CD4-positive, alpha-beta T cell treated with Interleukin-10 for 1 hour (primary cell): ENCODE measurements at regions not wholly inside any gene's neighbourhood (a gene's known extent, or its start where the extent isn't known, plus 50 kb on each side); places are given as distances from the start of the nearest gene placed in this dataset.
"Not testable (repeated sequence)": the region's sequence is repeated elsewhere in the genome, so short reads cannot be mapped to it uniquely, and the experiment has no call there.

Source experiments
- DNase-seq: peaks from one replicate; pipeline ENCODE4 v3.0.0-alpha.2; 2020

DNA sequence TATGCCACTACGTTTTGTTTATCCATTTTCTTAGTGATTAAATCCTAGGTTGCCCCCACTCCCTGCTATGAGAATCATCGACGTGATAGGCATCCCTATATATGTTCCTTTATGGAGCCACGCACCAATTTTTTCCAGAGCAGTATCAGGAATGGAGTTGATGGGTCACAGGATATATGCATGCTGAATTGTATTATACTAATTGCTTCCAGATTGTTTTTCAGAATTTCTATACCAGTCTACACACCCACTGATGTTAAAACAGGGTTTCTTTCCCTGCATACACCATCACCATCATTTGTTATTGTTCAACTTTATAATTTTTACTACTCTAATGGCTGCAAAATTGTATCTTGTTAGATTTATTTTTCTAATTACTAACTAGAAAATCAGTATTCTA is 100.1 kb upstream of the MRPS22 start:
- no peak for DNase-seq

DNA sequence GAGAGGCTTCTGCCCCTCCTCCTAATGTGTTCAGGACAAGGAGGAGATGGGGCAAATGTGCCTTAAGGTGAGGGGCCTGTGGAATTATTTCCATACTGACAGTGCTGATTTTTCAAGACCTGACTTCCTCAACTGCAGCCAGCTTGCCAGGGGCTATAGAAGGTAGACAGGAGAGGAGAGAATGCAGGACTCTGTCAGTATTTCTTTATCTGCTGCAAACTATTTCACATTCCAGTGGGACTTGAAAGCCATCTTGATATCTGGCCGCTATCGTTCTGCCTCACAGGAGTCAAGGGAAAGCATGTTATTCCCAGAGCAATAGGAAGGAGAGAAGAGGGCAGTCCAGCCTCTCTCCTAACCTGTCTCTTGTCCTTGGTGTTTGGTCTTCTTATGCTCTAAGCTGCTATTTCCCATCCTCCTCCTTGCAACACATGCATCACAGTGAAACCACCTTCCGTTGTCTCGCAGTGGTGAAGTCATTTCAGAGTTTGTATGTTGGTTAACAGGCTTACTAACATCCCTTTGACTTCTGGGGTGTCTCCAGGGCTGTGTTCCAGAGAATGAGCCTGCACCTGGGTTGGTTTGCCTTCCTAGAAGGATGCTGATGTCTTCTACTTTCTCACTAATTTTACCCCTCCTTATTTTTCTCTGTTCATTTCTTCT is 95.1 kb upstream of the MRPS22 start:
- no peak for DNase-seq

DNA sequence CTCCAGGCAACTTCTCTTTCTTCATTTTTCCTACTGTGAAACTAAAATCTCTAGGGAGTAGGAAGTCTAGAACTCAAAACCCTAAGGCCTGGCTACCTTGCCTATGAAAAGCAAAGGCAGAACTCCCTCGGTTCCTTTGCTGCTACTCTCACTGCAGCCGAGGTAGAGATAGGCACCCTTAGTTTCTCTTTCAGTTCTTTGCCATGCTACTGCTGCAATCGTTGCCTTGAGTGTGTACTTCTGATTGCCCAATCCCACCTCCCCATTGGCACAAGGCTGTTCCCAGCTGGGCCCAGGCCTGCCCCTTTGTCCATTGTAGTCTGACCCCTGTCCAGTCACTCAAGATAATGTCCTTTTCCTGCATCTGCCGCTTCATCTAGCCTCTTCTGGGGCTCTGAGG is 92.3 kb upstream of the MRPS22 start:
- no peak for DNase-seq

DNA sequence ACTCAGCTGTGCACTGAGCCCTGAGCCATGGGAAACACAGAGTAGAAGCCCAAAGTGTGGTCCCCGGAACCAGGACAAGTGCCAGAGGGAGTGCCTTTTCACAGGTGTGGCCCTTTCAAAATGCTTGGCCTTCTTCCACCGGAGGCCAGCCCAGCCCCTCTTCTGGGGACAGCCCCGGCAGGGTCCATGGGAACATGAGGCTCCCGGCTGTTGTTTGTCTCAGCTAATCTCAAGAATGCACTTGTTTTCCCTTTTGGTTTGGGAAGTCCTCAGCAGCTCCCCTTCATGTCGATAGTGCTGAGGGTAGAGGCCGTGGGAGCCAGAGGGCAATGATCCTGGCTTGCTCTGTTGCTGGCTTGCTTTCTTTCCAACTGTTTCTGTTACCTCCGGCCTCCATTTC is 91.1 kb upstream of the MRPS22 start:
- DNase-seq: no peak

DNA sequence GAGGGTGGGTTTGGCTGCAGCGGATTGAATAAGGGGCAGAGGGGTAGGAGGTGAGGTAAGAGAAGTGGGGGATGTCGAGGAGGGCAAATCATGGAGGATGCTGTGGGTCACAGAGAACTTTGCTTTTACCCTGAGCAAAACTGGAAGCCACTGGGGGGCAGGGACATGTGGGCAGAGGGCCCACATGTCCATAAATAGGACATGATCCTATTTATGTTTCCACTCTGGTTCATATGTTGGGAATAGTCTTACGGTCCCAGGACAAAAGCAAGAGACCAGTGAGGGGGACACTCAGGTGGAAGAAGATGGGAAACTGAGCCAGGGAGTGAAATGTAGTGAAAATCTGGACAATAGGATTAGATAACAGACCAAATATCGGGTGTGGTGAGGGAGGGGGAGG is 85.5 kb upstream of the MRPS22 start:
- no peak for DNase-seq

DNA sequence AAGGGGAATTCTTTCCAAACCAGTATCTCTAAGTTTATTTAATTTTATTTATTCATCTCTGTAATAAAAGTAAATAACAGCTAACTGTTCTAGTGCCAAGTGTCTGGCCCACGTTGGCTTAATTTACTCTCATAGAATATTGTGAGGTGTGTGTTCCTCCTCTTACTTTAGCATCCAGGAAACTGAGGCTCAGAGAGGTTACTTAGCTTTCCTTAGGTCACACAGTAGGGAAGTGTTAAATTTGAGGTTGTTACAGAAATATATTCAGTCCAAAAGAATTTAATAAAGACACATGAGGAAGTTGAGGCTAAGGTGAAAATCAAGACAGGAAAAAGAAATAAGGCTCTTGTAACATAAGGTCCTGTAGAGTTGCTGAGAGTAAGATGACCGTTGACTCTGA is 84.4 kb upstream of the MRPS22 start:
- no peak for DNase-seq

DNA sequence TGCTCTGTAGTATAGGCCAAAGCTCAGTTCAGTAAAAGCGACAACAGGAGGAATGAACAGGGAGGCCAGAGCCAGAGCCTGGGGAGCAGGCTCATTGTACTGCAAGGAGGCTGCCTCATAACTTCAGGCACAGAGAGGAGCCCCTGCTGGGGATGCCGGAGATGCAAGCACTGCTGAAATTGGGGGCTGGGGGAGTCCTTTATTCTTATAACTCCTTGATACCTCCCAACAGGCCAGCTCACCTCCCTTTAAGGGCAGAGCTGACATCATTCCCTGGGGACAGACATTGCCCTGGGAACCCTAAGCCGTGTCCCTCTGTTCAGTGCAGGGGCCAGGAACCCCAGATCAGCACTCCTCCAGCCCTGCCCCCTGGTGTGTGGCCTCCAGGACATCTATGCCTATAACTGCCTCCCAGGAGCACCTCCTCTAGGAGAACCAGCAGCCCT is 83.8 kb upstream of the MRPS22 start:
- DNase-seq: no peak

DNA sequence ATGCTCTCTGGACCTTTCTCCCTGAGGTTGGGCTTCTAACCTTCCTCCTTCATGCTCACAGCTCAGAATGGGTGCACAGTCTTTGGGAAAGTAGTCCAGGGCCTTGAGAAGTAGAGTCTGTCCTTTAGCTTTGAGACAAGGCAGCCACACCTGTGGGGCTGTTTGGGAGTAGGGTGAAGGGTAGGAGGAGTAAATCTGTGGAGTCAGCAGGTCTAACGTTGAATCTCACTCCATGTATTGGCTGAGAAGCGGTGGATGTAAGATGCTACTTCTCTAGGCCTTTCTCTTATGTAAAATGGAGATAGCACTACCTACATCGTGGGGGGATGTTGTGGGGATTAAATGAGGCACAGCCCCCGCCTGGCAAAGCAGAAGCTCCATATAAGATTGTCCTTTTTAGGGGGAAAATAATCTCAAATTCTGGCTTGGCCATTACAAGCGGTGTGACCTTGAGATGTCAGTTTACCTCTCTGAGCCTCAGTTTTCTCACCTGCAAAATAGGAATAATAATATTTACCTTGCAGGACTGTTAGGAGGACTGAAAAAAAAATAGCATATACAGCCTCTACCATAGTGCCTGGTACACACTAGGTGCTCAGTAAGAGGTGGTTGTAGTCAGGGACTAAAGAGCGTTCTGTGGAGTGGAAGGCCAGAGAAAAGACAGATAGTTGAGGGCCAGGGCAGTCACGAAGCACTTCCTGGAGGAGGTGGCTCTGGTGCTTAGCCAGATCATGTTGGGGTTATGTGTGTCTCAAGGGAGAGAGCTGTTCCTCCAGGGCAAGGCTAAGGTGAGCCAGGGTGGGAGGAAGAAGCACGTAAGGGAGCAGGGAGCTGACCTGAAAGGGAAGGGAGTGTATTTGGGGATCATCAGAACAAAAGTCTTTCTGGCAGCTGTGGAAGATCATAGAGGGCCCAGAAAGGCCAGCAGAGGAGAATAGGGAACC is 82.8 kb upstream of the MRPS22 start:
- no peak for DNase-seq

DNA sequence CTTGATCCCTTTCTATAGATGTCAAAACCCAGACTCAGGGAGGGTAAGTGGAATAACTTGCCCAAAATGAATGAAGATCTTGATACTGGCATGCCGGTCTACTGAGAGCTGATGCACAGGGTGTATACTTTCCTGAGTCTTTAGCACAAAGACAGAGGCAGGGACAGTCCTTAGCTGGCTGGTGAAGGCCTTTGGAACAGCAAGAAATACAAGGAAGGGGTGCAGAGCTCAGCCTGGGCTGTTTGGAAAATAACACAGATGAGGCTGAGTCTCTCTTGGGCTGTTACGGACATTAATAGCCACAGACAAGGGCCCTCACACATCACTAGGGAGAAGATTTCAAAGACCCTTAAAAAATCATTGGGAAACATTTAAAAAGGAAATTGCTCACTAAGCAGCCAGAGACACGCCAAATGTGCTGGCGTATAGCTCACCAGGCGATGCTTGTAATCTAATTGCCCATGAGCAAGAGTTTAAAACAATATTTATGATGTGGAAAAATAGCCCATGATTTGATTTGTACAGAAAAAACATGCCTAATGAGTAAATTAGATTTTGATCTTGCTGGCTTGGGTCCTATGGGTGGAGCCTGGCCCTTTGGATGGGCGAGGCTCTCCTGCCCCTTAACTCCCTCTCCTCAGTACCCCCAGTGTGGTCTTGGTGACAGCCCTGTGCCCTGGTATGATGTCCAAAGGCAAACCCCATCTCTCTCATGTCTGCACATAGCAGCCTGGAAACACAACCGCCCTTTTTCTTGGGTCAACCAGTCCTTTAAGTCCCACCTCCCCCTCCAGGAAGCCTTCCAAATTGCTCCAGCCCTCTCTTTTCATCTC is 81.8 kb upstream of the MRPS22 start:
- no peak for DNase-seq

DNA sequence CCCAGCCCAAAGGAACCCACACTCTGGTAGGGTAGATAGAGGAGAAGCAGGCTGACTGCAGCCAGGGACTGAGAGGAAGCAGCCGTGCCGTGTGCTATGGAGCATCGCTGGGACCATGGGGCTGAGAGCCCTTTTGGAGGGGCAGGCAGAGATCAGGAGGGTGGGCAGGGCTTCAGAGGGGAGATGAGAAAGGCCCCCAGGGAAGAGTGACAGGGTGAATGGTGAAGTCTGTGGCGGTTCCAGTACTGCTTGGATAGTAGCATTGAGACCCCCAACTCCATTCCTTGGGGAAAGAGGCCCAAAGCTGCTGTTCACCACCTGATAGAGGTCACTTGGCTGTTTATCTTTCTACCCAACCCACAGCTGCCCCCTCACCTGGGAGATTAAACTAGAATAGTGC is 80.0 kb upstream of the MRPS22 start:
- DNase-seq: no peak

DNA sequence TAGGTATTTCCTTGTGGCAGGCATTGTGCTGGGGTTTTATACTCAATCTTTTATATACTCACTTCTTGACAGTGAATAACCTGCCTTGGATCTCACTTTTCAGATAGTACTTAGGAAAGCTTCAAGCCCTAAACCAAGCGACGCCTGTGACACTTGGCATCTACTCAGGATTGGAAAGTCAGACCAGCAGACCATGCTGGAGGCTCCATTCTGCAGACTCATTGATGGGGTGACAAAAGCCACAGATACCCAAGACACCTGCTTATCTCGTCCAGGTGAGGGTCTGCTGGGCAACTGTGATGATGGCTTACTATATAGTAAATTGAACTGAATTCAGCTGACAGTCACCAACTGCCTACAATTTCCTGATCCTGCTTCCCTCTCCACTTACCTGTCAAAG is 79.4 kb upstream of the MRPS22 start:
- DNase-seq: no peak

DNA sequence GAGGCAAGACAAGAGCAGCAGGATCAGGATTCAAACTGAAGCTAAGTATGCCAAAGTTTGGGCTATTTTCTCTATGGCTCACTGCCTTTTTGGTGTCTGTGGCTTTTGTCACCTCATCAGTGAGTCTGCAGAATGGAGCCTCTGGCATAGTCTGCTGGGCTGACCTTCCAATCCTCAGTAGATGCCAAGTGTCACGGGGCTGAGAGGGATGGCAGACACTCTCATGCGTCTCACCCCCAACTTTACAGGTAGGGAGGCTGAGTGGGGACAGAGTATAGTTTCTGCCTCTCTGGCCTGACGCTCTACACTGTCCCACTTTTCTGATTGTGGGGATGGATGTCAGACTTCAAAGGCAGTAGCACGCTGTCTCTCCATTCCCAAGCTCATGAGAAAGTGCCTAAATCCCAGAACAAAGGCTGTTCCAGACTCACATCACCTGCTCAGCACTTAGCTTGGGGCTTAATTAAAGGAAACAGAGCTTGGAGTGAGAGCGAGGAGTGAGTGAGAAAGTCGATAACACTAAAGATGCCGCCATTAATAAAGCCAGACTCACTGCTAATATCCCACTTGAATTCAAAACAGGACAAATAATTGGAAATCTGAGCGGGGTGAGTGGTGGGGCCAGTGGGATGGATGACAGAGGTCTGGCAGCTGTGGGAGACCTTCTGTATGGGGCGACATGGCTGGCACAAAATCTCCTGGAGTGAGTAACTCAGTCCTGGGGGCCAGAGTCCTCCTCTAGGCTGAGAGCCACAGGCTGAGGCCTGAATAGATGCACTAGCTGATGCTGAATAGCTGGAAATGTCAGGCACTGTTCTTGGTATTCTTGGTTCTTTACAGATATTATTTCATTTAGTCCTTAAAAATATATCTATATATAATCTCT is 78.4 kb upstream of the MRPS22 start:
- no peak for DNase-seq

DNA sequence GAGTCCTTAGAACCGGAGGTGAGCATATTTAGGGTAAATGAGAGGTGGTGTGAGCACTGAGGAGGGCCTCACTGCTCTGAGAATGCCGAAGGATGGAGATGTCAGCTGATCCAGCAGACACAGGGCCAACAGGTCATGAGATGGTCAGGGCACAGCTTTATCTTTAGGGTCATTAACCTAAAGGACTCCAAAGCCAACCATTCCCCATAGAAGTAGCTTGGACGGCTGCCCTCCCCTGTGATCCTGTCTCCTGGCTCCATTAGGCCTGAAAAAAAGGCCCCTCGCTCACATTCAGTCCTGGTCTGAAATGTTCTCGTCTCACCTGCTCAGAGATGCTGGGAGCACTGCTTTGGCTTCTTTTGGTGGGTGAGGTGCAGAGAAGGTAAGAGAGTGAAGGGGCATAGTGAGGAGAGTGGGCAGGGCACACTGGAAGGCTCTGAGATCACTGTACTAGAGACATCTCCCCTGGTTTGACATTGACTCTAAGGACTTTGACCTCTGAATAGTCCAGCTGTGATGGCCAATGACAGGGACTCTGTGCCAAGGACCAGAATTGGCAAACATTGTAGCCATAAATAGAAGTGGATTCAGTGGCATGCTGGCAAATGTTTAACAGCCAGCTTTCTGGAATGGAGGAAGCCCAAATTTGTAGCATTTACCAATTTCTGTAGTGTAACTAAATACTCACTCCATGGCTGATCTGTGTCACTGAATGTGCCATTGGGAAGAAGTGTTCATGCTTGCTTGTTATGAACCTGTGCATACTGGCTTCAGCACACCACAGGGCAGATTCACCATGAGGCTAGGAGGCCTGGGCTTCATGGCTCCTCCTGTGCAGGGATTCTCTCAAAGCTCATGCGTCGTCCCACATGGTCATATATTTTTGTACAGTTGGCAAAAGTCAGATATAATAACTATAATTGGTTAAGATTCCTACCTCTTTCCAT is 76.2 kb upstream of the MRPS22 start:
- DNase-seq: no peak

DNA sequence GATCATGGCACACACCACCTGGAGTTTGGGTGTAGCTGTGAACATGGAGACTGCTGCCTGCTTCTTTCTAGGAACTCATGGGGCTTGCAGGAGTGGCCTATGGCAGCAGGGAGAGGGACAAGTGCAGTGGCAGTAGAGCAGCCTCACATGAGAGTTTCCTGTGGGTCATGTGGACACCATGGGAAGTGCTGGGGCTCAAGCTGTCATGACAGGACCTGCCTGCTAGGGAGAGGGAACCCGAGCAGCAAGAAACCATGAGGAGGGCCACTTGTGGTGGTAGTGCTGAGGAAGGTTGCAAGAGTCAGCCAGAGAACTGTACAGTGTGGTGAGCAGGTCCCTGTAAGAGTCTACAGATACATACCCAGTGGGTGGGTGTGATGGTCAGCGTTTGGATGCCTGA is 73.8 kb upstream of the MRPS22 start:
- no peak for DNase-seq

DNA sequence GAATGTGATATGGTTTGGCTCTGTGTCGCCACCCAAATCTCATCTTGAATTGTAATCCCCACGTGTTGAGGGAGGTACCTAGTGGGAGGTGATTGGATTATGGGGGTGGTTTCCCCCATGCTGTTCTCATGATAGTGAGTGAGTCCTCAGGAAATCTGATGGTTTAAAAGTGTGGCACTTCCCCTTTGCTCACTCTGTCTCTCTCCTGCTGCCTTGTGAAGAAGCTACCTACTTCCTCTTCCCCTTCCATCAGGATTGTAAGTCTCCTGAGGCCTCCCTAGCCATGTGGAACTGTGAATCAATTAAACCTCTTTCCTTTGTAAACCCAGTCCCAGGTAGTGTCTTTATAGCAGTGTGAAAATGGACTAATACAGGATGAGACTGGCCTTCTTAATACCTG is 73.2 kb upstream of the MRPS22 start:
- not testable (repeated sequence) for DNase-seq

DNA sequence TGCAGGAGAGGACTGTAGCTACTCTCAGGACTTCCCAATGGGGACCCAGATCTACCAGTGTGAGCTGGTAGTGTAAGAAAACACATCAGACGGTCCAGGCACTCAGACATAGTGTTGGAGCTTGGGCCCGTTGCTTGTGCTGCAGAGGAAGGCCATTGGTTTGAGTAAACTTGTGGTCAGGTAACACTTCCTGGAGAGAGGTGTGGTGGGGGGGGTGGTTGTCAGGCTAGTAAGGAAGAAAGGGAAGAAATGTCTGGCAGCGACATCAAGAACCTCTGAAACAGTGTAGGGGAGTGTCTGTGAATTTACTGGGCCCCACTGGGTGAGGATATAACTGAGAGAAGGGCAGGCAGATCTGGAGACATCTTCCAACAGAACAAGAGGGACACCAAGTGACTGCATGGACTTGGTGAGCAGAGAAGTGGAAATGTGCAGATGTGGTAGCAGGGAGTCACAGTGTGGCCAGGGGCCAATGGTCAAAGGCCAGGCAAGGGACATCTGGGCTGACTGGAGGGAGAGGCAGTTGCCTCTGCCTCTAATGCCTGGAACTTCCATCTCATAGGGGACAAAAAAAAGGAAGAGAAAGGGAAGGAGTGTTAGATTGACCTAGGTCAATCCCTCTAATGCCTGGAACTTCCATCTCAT is 63.7 kb upstream of the MRPS22 start:
- DNase-seq: no peak

DNA sequence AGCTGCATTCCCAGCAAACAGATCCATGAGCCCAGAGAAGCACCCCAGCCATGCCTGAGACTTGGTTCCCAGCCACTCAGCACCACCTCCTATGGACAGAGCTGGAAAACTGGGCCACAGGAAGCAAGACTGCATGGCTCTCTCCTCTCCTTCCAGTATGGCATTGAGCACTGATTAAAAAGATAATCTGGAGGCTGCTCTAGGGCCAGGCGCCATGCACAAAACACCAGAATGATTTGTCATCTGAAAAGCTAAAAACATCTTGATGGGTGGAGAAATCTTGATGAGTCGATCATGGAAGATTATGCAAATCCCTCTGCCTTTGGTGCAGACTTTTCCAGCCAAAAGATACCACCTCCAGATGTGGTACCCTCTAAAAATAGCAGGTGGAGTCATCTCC is 62.7 kb upstream of the MRPS22 start:
- DNase-seq: no peak

DNA sequence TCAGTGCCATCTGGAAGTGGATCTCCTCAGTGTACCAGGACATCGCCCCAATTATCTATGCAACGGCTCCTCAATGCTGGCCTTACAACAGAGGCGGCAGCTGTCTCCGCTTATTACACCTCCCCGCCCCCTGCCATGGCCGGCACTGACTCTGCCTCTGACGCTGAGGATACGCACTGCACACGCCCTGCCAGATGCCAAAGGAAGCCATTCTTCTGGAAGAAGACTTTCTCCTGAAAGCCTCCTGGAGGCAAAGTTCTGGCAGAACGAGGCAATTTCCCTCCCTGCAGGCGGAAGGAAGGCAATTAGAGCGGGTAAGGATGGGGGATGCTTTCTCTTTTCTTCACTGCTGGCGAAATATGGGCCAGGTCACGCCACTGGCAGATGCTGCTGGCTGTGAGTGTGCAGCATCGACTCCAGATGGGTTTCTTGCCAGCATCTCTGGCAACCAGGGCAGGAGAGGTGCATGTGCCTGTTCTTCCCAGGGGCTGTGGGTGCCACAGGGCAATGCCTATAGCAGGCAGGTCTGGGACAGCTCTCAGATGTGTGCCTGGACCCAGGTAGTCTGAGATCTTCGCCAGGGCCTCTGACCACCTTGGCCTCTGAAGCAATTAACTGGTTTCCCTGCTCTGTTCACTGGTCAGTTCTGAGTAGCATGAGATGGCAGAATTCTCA is 62.2 kb upstream of the MRPS22 start:
- no peak for DNase-seq

DNA sequence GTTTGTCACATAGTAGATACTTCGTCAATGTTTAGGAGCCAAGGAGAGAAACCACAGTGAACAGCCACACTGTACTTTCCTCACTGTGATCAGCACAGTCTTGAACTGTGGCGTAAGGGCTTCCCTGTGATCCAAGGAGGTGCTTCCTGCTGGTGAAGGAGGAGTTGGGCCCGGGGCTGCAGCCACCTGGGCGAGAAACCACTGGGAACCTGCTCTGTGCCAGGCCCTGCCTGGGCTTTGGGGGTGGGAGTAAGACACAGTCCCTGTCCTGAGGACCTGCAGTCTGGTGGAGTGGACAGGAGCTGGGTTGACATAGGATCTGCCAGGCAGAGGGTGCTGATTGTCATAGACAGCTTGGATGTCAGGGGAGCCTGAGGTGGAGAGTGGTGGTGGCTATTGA is 60.5 kb upstream of the MRPS22 start:
- DNase-seq: no peak

DNA sequence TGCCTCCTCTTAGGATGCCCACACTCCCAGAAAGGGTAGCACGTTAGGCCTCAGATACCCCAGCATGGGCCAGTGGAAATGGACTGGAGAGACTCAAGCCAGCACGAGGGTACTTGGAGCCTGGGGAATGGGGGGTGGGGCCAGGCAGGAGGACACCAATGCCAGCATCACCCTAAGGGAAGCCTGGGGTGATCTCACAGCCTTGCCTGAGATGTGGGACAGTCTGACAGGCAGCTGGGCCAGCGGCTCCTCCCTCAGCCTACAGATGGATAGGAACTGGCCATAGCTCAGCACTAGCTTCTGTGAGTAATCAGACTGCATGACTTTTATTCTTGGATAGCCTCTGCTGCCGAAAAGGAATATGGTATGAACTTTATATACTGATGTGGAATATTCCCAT is 59.6 kb upstream of the MRPS22 start:
- DNase-seq: no peak
